GM12878 (cell line): ENCODE measurements at regions not wholly inside any gene's neighbourhood (a gene's known extent, or its start where the extent isn't known, plus 50 kb on each side); places are given as distances from the start of the nearest gene placed in this dataset.

ENCODE experiments used
- ATAC-seq: fragments of 200-7000 bp; cut with Tn5 transposase; 3 replicates; pipeline ENCODE4 v1.9.1; 2020; ENCODE audit warnings: mild to moderate bottlenecking, moderate library complexity
- BruUV-seq: library from RNA; stranded (reverse); fragments of 400-500 nt; replicated peaks from 2 replicates; lab custom pipeline; 2021; lab: Mats Ljungman, UMichigan
- CTCF ChIA-PET: fragments of 300-600 bp; sonication (Branson Sonifier 250); formaldehyde crosslinking; extraction: SDS; loops from one replicate; lab custom pipeline; 2021; ENCODE audit warnings: inconsistent platforms; lab: Yijun Ruan, JAX
- POLR2A ChIA-PET: fragments of 350-600 bp; formaldehyde crosslinking; extraction: SDS; loops from one replicate; lab custom pipeline; 2021; ENCODE audit warnings: inconsistent platforms; lab: Charles Lee
- RAD21 ChIA-PET: fragments of 300-600 bp; sonication (Branson Sonifier 250); formaldehyde crosslinking; loops from one replicate; lab custom pipeline; 2023; ENCODE audit warnings: antibody characterized with exemption; ENCODE audit not compliant: unreplicated experiment; lab: Charles Lee
- SMC1A ChIA-PET: fragments of 300-600 bp; sonication (Branson Sonifier 250); formaldehyde crosslinking; loops from one replicate; lab custom pipeline; 2023; ENCODE audit not compliant: unreplicated experiment, uncharacterized antibody; lab: Charles Lee
- DNase-seq: peaks from one replicate; pipeline ENCODE4 v3.0.0-alpha.2; 2011; ENCODE audit warnings: low read depth, low spot score
- FAIRE-seq: peaks from 3 replicates; lab custom pipeline; 2011; peaks lifted over from hg19 to GRCh38; lab: Jason Lieb, UNC
- H2AFZ ChIP-seq: 2 replicates; pipeline ENCODE4 v1.6.0; 2011; ENCODE audit warnings: low read depth, low read length, control low read depth; ENCODE audit not compliant: control insufficient read depth
- H3K27ac ChIP-seq: 2 replicates; pipeline ENCODE4 v1.5.1; 2011; ENCODE audit warnings: control low read depth; ENCODE audit not compliant: control insufficient read depth, insufficient read depth
- H3K27me3 ChIP-seq, 2 experiments: replicated peaks in 1 of 2; 2 replicates each; pipeline versions ENCODE4 v1.6.0 to v1.6.1; 2011; ENCODE audit warnings: low read length in 1 of 2; ENCODE audit not compliant: control insufficient read depth in 2 of 2, insufficient read depth in 2 of 2
- H3K36me3 ChIP-seq, 2 experiments: 2 replicates each; pipeline ENCODE4 v1.5.1; 2011; ENCODE audit warnings: low read length in 1 of 2; ENCODE audit not compliant: control insufficient read depth in 2 of 2, insufficient read depth in 2 of 2
- H3K4me1 ChIP-seq: 2 replicates; pipeline ENCODE4 v1.6.1; 2011; ENCODE audit warnings: mild to moderate bottlenecking, low read length, moderate library complexity, mixed read lengths; ENCODE audit not compliant: control insufficient read depth, insufficient read depth
- H3K4me2 ChIP-seq: 2 replicates; pipeline ENCODE4 v1.6.0; 2011; ENCODE audit warnings: control low read depth; ENCODE audit not compliant: control insufficient read depth, insufficient read depth
- H3K4me3 ChIP-seq: fragments of 200-600 bp; sonication (generic); 2 replicates; pipeline ENCODE4 v1.5.1; 2016
- H3K79me2 ChIP-seq: 2 replicates; pipeline ENCODE4 v1.6.0; 2011; ENCODE audit warnings: low read length; ENCODE audit not compliant: control insufficient read depth, insufficient read depth
- H3K9ac ChIP-seq: 2 replicates; pipeline ENCODE4 v1.8.0; 2011; ENCODE audit warnings: low read length, control low read depth, mixed read lengths; ENCODE audit not compliant: control insufficient read depth, insufficient read depth
- H3K9me3 ChIP-seq: replicated peaks from 3 replicates; pipeline ENCODE4 v1.5.1; 2011; ENCODE audit warnings: mild to moderate bottlenecking, low read length; ENCODE audit not compliant: control insufficient read depth, insufficient read depth
- H4K20me1 ChIP-seq: 2 replicates; pipeline ENCODE4 v1.6.0; 2011; ENCODE audit not compliant: control insufficient read depth, insufficient read depth
- FOXK2 ChIP-seq: fragments of 450-650 bp; IDR thresholded peaks from 2 replicates; pipeline ENCODE4 v1.6.1; 2017; ENCODE audit warnings: mild to moderate bottlenecking, moderate library complexity
- NFIC ChIP-seq: IDR thresholded peaks from 2 replicates; pipeline ENCODE4 v1.6.1; 2012; ENCODE audit warnings: low read depth, mild to moderate bottlenecking, inconsistent platforms, low read length, moderate library complexity
- POLR2AphosphoS5 ChIP-seq: IDR thresholded peaks from 2 replicates; pipeline ENCODE4 v1.6.1; 2011; ENCODE audit warnings: mild to moderate bottlenecking, low read length, inconsistent platforms
- SMAD5 ChIP-seq: IDR thresholded peaks from 2 replicates; pipeline ENCODE4 v1.6.1; 2016; ENCODE audit warnings: antibody characterized with exemption, low read depth
- WRNIP1 ChIP-seq: IDR thresholded peaks from 2 replicates; pipeline ENCODE4 v1.6.1; 2011; ENCODE audit warnings: low read depth, low read length, improper control_type of control experiment, borderline replicate concordance
- YY1 ChIP-seq: IDR thresholded peaks from 2 replicates; pipeline ENCODE4 v1.6.1; 2011; ENCODE audit warnings: low read depth, mild to moderate bottlenecking, low read length
- WGBS: methylation state at CpG from one replicate; pipeline ENCODE4 v1.1.6; 2016; ENCODE audit warnings: low lambda C conversion rate; ENCODE audit not compliant: insufficient replicate concordance, insufficient coverage; ENCODE audit errors: missing lambda C conversion rate; 5-methylcytosine and 5-hydroxymethylcytosine counted together
- in situ Hi-C: fragments of 300-500 bp; cut with MboI; formaldehyde crosslinking; loops from 9 replicates; pipeline ENCODE4 v1.14.3; 2018; ENCODE audit warnings: mixed read lengths
- intact Hi-C: fragments of 100-400 bp; cut with micrococcal nuclease; formaldehyde crosslinking; loops from one replicate; pipeline ENCODE4 v1.14.2; 2022; ENCODE audit not compliant: unreplicated experiment
- TF ChIP-seq, protein P1 (sequence below): fragments of 450-650 bp; formaldehyde crosslinking; IDR thresholded peaks from 2 replicates; pipeline ENCODE4 v1.4.0; 2022; ENCODE audit warnings: mild to moderate bottlenecking, moderate library complexity
- TF ChIP-seq, protein P2 (sequence below): fragments of 150-350 bp; IDR thresholded peaks from 2 replicates; pipeline ENCODE4 v1.6.1; 2014; ENCODE audit warnings: mild to moderate bottlenecking, low read depth, low read length
- TF ChIP-seq, protein P3 (sequence below): IDR thresholded peaks from 2 replicates; pipeline ENCODE4 v1.6.1; 2011; ENCODE audit warnings: low read depth, low read length, improper control_type of control experiment, borderline replicate concordance
- TF ChIP-seq, protein P4 (sequence below): IDR thresholded peaks from 2 replicates; pipeline ENCODE4 v1.6.1; 2011; ENCODE audit warnings: borderline replicate concordance, low read depth, mild to moderate bottlenecking, moderate library complexity, mixed read lengths, low read length; ENCODE audit not compliant: insufficient read depth; ENCODE audit errors: extremely low read length
- TF ChIP-seq, protein P5 (sequence below): fragments of 450-650 bp; IDR thresholded peaks from 2 replicates; pipeline ENCODE4 v1.6.1; 2018; ENCODE audit warnings: mild to moderate bottlenecking, low read depth, moderate library complexity; ENCODE audit not compliant: partially characterized antibody

DNA sequence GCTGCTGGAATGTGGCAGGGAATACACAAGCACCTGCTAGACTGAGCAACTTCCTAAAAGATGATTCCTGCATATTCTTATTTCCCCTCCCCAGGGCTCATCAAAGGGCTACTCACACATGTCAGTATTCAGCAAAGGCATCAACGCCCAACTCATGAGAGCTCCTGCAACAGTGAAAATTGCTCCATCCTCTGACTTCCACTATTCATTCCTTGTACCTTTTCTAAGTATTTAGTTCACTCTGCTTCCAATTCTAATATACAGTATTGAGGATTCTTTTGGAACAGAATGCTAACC, 84.1 kb downstream of the SCN11A start (continued):
- TF ChIP-seq, protein P1, sequence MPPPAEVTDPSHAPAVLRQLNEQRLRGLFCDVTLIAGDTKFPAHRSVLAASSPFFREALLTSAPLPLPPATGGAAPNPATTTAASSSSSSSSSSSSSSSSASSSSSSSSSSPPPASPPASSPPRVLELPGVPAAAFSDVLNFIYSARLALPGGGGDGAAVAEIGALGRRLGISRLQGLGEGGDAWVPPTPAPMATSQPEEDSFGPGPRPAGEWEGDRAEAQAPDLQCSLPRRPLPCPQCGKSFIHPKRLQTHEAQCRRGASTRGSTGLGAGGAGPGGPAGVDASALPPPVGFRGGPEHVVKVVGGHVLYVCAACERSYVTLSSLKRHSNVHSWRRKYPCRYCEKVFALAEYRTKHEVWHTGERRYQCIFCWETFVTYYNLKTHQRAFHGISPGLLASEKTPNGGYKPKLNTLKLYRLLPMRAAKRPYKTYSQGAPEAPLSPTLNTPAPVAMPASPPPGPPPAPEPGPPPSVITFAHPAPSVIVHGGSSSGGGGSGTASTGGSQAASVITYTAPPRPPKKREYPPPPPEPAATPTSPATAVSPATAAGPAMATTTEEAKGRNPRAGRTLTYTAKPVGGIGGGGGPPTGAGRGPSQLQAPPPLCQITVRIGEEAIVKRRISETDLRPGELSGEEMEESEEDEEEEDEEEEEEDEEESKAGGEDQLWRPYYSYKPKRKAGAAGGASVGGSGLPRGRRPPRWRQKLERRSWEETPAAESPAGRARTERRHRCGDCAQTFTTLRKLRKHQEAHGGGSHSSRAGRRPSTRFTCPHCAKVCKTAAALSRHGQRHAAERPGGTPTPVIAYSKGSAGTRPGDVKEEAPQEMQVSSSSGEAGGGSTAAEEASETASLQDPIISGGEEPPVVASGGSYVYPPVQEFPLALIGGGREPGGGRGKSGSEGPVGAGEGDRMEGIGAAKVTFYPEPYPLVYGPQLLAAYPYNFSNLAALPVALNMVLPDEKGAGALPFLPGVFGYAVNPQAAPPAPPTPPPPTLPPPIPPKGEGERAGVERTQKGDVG (CRISPR knock-in tag) = no peak
- no peak for TF ChIP-seq WRNIP1
- TF ChIP-seq, protein P2, sequence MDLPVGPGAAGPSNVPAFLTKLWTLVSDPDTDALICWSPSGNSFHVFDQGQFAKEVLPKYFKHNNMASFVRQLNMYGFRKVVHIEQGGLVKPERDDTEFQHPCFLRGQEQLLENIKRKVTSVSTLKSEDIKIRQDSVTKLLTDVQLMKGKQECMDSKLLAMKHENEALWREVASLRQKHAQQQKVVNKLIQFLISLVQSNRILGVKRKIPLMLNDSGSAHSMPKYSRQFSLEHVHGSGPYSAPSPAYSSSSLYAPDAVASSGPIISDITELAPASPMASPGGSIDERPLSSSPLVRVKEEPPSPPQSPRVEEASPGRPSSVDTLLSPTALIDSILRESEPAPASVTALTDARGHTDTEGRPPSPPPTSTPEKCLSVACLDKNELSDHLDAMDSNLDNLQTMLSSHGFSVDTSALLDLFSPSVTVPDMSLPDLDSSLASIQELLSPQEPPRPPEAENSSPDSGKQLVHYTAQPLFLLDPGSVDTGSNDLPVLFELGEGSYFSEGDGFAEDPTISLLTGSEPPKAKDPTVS = no peak
- TF ChIP-seq, protein P3, sequence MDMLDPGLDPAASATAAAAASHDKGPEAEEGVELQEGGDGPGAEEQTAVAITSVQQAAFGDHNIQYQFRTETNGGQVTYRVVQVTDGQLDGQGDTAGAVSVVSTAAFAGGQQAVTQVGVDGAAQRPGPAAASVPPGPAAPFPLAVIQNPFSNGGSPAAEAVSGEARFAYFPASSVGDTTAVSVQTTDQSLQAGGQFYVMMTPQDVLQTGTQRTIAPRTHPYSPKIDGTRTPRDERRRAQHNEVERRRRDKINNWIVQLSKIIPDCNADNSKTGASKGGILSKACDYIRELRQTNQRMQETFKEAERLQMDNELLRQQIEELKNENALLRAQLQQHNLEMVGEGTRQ = no peak
- TF ChIP-seq, all 136 proteins: peak for 0

DNA sequence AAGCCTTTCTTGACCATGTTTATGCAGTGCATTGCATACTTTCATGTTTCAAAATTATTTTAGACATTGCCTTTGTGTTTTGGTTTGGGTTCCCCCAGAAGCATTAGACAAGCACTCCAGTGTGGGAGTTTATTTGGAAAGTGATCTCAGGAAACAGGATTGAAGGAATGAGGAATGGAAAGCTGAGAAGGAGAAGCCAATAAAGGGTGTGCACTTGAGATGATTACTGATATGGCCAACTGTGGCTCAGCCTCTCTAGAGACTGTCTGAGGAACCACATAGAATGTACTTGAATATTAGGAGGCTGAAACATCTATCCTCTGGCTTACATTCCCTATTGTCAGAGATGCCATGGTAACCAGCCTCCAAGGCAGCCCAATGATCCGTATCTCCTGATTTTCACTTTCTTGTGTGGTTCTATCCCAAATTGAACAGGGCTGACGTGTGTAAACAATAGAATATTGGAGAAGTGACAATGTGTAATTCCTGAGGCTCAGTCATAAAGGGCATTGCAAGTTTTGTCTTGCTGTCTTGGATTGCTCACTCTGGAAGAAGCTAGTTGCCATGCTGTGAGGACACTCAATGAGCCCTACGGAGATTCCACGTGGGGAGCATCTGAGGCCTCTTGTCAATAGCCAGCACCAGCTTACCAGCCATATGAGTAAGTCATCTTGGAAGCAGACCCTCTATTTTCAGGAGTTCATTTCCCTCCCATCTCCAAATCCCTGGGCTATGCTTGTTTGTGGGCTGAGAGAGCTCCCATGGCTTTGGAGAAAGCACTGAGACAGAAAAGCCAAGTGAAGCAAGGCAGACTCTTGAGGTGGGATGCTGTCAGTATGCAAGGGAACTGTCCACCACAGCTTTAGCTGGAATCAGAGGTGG, 84.7 kb downstream of the SCN11A start:
- peaks cover 0 to 2% of the 10 kb centered on the region in 2 experiments; a peak in 1 of 4 replicates for H3K27me3 ChIP-seq
- 6% methylated on average over 4 of the region's 4 CpGs for WGBS
- H2AFZ ChIP-seq = no peak overlapping the region
- in situ Hi-C loops = no loop called here
- no peaks in the 10 kb centered on the region for H3K79me2 ChIP-seq
- H4K20me1 ChIP-seq = no peaks in the 10 kb centered on the region
- H3K4me2 ChIP-seq = no peak overlapping the region
- ChIA-PET CTCF (no interaction called here), POLR2A (no interaction called here), SMC1A (interaction anchor here (1.6 kb wide), 1 partner anchor 22 kb away, joined by 3 read pairs; no protein-coding TSS in a partner anchor), RAD21 (no interaction called here)
- BruUV-seq = no TSS peak
- DNase-seq (no peak), FAIRE-seq (no peak), ATAC-seq (no peak)
- no peak overlapping the region for H3K4me3 ChIP-seq
- H3K36me3 ChIP-seq = no peaks in the 10 kb centered on the region
- no peak overlapping the region for H3K27ac ChIP-seq
- no peaks in the 10 kb centered on the region for H3K9me3 ChIP-seq
- no peaks in the 10 kb centered on the region for H3K4me1 ChIP-seq
- no peak overlapping the region for H3K9ac ChIP-seq
- intact Hi-C loops = no loop called here
- TF ChIP-seq POLR2AphosphoS5 (no peak), FOXK2 (no peak), YY1 (no peak), NFIC (no peak), SMAD5 (no peak)
- TF ChIP-seq, protein P4, sequence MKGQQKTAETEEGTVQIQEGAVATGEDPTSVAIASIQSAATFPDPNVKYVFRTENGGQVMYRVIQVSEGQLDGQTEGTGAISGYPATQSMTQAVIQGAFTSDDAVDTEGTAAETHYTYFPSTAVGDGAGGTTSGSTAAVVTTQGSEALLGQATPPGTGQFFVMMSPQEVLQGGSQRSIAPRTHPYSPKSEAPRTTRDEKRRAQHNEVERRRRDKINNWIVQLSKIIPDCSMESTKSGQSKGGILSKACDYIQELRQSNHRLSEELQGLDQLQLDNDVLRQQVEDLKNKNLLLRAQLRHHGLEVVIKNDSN = no peak
- TF ChIP-seq, protein P5, sequence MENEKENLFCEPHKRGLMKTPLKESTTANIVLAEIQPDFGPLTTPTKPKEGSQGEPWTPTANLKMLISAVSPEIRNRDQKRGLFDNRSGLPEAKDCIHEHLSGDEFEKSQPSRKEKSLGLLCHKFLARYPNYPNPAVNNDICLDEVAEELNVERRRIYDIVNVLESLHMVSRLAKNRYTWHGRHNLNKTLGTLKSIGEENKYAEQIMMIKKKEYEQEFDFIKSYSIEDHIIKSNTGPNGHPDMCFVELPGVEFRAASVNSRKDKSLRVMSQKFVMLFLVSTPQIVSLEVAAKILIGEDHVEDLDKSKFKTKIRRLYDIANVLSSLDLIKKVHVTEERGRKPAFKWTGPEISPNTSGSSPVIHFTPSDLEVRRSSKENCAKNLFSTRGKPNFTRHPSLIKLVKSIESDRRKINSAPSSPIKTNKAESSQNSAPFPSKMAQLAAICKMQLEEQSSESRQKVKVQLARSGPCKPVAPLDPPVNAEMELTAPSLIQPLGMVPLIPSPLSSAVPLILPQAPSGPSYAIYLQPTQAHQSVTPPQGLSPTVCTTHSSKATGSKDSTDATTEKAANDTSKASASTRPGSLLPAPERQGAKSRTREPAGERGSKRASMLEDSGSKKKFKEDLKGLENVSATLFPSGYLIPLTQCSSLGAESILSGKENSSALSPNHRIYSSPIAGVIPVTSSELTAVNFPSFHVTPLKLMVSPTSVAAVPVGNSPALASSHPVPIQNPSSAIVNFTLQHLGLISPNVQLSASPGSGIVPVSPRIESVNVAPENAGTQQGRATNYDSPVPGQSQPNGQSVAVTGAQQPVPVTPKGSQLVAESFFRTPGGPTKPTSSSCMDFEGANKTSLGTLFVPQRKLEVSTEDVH = no peak
